Muscle of leg (tissue), 3 donors: ENCODE measurements at regions not wholly inside any gene's neighbourhood (a gene's known extent, or its start where the extent isn't known, plus 50 kb on each side); places are given as distances from the start of the nearest gene placed in this dataset.
A peak's percentile ranks its signal among the peaks of the same experiment; 100 is the strongest.

Experiments
- DNase-seq: peaks from one replicate; pipeline ENCODE4 v3.0.0; 2013
- H3K27ac ChIP-seq: one replicate; pipeline ENCODE4 v1.5.1; 2013; ENCODE audit warnings: mild to moderate bottlenecking, low read length, control low read depth
- H3K27me3 ChIP-seq: one replicate; pipeline ENCODE4 v1.6.1; 2013; ENCODE audit warnings: low read length; ENCODE audit not compliant: control insufficient read depth, insufficient read depth
- H3K36me3 ChIP-seq: one replicate; pipeline ENCODE4 v1.6.1; 2013; ENCODE audit warnings: low read length; ENCODE audit not compliant: control insufficient read depth, insufficient read depth
- H3K4me1 ChIP-seq: one replicate; pipeline ENCODE4 v1.6.1; 2013; ENCODE audit warnings: low read length; ENCODE audit not compliant: control insufficient read depth, insufficient read depth
- H3K4me3 ChIP-seq: one replicate; pipeline ENCODE4 v1.5.1; 2013; ENCODE audit warnings: low read length, control low read depth
- H3K9me3 ChIP-seq: replicated peaks from 2 replicates; pipeline ENCODE4 v1.6.1; 2013; ENCODE audit warnings: low read depth, low read length; ENCODE audit not compliant: control insufficient read depth
- WGBS: methylation state at CpG from one replicate; pipeline ENCODE4 v1.1.5; 2013; ENCODE audit warnings: missing lambda C conversion rate; ENCODE audit not compliant: insufficient coverage; 5-methylcytosine and 5-hydroxymethylcytosine counted together

- no peaks in the 10 kb centered on the region for H3K4me1 ChIP-seq
- H3K4me3 ChIP-seq, result no peak overlapping the region
- H3K9me3 ChIP-seq, result no peaks in the 10 kb centered on the region
- peak; percentile 50 for DNase-seq
- no CpG with 5 or more reads among the region's 2 CpGs for WGBS
- H3K27ac ChIP-seq, result no peak overlapping the region
- no peaks in the 10 kb centered on the region for H3K36me3 ChIP-seq
- no peaks in the 10 kb centered on the region for H3K27me3 ChIP-seq
These were observed 262.6 kb downstream of the HGF start for GRCh38 chr7:81507221-81507620.

- no peaks in the 10 kb centered on the region for H3K36me3 ChIP-seq
- H3K27ac ChIP-seq, result no peak overlapping the region
- H3K9me3 ChIP-seq, result no peaks in the 10 kb centered on the region
- H3K4me1 ChIP-seq, result no peaks in the 10 kb centered on the region
- no CpG with 5 or more reads among the region's 1 CpG for WGBS
- no peak overlapping the region for H3K4me3 ChIP-seq
- no peaks in the 10 kb centered on the region for H3K27me3 ChIP-seq
- peak; percentile 10 for DNase-seq
These were observed 263.2 kb downstream of the HGF start for GRCh38 chr7:81506609-81507008.

GRCh38 chr7:81503771-81504170 is 266.1 kb downstream of the HGF start:
- no peaks in the 10 kb centered on the region for H3K36me3 ChIP-seq
- no peaks in the 10 kb centered on the region for H3K9me3 ChIP-seq
- no peaks in the 10 kb centered on the region for H3K4me1 ChIP-seq
- no peaks in the 10 kb centered on the region for H3K27me3 ChIP-seq
- H3K4me3 ChIP-seq, result no peak overlapping the region
- no peak overlapping the region for H3K27ac ChIP-seq
- no peak for DNase-seq

- Histone ChIP-seq H3K4me1 (no peaks in the 10 kb centered on the region), H3K36me3 (no peaks in the 10 kb centered on the region), H3K9me3 (no peaks in the 10 kb centered on the region), H3K27ac (no peak overlapping the region), H3K4me3 (no peak overlapping the region), H3K27me3 (no peaks in the 10 kb centered on the region)
- WGBS, result no CpG with 5 or more reads among the region's 4 CpGs
- DNase-seq, result no peak
These were observed 266.5 kb downstream of the HGF start for GRCh38 chr7:81503336-81503735.

- DNase-seq, result peak; percentile 62
- no peaks in the 10 kb centered on the region for H3K36me3 ChIP-seq
- no peaks in the 10 kb centered on the region for H3K9me3 ChIP-seq
- no peaks in the 10 kb centered on the region for H3K4me1 ChIP-seq
- no peak overlapping the region for H3K27ac ChIP-seq
- no peaks in the 10 kb centered on the region for H3K27me3 ChIP-seq
- WGBS, result no CpG with 5 or more reads among the region's 2 CpGs
- no peak overlapping the region for H3K4me3 ChIP-seq
These were observed 268.6 kb downstream of the HGF start for GRCh38 chr7:81501220-81501619.

GRCh38 chr7:81500631-81501030 is 269.2 kb downstream of the HGF start:
- no CpG with 5 or more reads among the region's 8 CpGs for WGBS
- no peak overlapping the region for H3K4me3 ChIP-seq
- H3K9me3 ChIP-seq, result no peaks in the 10 kb centered on the region
- no peaks in the 10 kb centered on the region for H3K36me3 ChIP-seq
- DNase-seq, result no peak
- H3K27me3 ChIP-seq, result no peaks in the 10 kb centered on the region
- H3K4me1 ChIP-seq, result no peaks in the 10 kb centered on the region
- H3K27ac ChIP-seq, result no peak overlapping the region

GRCh38 chr7:81499262-81500116 is 270.4 kb downstream of the HGF start:
- DNase-seq, result peak; percentile 91
- 83% methylated on average over 1 of the region's 4 CpGs for whole genome bisulfite sequencing
- no peaks in the 10 kb centered on the region for H3K36me3 ChIP-seq
- H3K27me3 ChIP-seq, result no peaks in the 10 kb centered on the region
- H3K27ac ChIP-seq, result no peak overlapping the region
- no peaks in the 10 kb centered on the region for H3K4me1 ChIP-seq
- H3K4me3 ChIP-seq, result no peak overlapping the region
- H3K9me3 ChIP-seq, result no peaks in the 10 kb centered on the region

GRCh38 chr7:81498176-81498575 is 271.7 kb downstream of the HGF start:
- no peaks in the 10 kb centered on the region for H3K36me3 ChIP-seq
- no peak for DNase-seq
- H3K9me3 ChIP-seq, result no peaks in the 10 kb centered on the region
- H3K27ac ChIP-seq, result no peak overlapping the region
- no peaks in the 10 kb centered on the region for H3K27me3 ChIP-seq
- no peaks in the 10 kb centered on the region for H3K4me1 ChIP-seq
- H3K4me3 ChIP-seq, result no peak overlapping the region
- no CpG with 5 or more reads among the region's 1 CpG for WGBS

GRCh38 chr7:81492910-81493309 is 276.9 kb downstream of the HGF start:
- H3K9me3 ChIP-seq, result no peaks in the 10 kb centered on the region
- H3K36me3 ChIP-seq, result no peaks in the 10 kb centered on the region
- no peaks in the 10 kb centered on the region for H3K27me3 ChIP-seq
- 60% methylated on average over 1 of the region's 1 CpG for WGBS
- DNase-seq, result no peak
- H3K27ac ChIP-seq, result no peak overlapping the region
- H3K4me3 ChIP-seq, result no peak overlapping the region
- H3K4me1 ChIP-seq, result no peaks in the 10 kb centered on the region

- no peak for DNase-seq
- no peak overlapping the region for H3K27ac ChIP-seq
- 58% methylated on average over 1 of the region's 1 CpG for WGBS
- H3K4me3 ChIP-seq, result no peak overlapping the region
- no peaks in the 10 kb centered on the region for H3K9me3 ChIP-seq
- no peaks in the 10 kb centered on the region for H3K27me3 ChIP-seq
- H3K4me1 ChIP-seq, result no peaks in the 10 kb centered on the region
- H3K36me3 ChIP-seq, result no peaks in the 10 kb centered on the region
These were observed 277.6 kb downstream of the HGF start for GRCh38 chr7:81492240-81492639.

- no peak overlapping the region for H3K27ac ChIP-seq
- no peaks in the 10 kb centered on the region for H3K4me1 ChIP-seq
- no peaks in the 10 kb centered on the region for H3K36me3 ChIP-seq
- H3K27me3 ChIP-seq, result no peaks in the 10 kb centered on the region
- H3K9me3 ChIP-seq, result no peaks in the 10 kb centered on the region
- DNase-seq, result no peak
- no peak overlapping the region for H3K4me3 ChIP-seq
- 100% methylated on average over 1 of the region's 3 CpGs for WGBS
These were observed 278.3 kb downstream of the HGF start for GRCh38 chr7:81491573-81491972.
